GM18909 (cell line): ENCODE measurements at regions not wholly inside any gene's neighbourhood (a gene's known extent, or its start where the extent isn't known, plus 50 kb on each side); places are given as distances from the start of the nearest gene placed in this dataset.
"Not testable (repeated sequence)": the region's sequence is repeated elsewhere in the genome, so short reads cannot be mapped to it uniquely, and the experiment has no call there.

Experiments used
- ATAC-seq: cut with Tn5 transposase; IDR thresholded peaks from one replicate; pipeline ENCODE4 v1.9.1; 2021; ENCODE audit warnings: mild to moderate bottlenecking; ENCODE audit not compliant: unreplicated experiment, poor library complexity

- ATAC-seq = no peak
Observed at GRCh38 chr9:86997156-86997555, 49.9 kb upstream of the GAS1 start.

DNA sequence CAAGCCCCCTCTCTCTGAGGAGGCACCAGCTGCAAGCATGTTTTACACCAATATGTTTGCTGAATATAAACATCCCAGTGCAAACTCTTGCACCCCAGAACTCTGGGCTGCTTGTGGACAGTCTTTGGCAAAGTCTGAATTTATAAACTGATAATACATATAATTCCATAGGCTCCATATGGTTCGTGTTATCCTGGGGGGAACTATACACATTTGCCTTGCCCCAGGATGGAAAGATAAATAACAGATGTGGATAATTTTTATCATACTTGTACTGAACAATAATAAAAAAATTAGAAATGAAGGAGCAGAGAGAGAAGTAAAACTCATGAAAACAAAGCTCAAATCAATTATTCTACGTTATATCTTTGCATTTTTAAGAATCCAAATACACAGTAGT lies 50.6 kb upstream of the GAS1 start:
- no peak for ATAC-seq

DNA sequence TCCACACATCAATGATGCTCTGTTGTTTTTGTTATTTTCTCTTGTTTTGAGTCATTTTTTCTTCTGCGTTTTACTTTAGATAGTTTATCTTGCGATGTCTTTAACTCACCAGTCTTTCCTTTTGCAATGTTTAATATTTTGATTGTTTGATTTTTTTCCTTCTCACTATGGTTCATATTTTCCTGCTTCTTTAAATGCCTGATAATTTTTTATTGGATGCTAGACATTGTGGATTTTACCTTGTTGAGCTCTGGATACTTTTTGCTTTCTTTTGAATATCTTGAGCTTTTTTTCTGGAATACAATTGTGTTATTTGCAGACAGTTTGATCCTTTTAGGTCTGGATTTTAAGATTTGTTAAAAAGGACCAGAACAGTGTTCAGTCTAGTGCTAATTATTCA lies 55.2 kb upstream of the GAS1 start:
- no peak for ATAC-seq

DNA sequence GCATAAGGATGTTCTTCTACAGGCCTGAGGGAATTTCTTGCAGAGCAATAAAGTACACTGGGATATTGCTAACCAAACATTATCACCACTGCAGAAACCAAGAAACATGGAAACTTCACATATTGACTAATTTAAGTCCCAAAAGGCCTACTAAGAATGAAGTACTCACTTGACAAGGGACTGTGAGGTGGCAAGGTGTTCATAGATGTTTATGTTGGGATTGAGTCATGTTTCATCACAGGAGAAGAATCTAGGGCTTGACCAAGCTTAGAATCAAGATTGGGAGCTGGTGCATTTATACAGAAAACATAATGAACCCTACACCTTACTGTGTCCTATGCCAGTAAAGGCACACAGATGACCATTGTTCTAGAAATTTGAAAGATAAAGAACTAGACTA lies 56.7 kb upstream of the GAS1 start:
- ATAC-seq = no peak

DNA sequence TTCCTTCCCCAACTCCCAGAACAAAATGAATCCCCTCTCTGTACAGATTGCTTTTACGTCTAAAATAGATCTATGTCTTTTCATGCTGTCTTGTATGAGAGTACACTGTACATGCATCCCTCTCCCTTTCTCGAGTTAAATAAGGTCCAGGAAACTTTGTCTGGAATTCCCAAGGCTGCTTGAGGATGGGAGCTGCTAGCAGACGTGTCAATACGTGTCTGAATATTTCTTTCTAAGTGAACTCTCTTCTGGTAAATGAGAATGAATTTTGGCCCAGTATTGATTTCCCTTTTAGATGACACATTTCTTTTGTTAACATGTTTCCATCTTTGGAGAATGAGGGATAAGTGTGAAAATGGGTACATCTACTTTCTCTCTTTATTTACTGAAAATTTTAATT lies 59.6 kb upstream of the GAS1 start:
- no peak for ATAC-seq

GRCh38 chr9:87007711-87008366 lies 60.5 kb upstream of the GAS1 start:
- ATAC-seq = no peak

- ATAC-seq = no peak
Observed at GRCh38 chr9:87008667-87009066, 61.4 kb upstream of the GAS1 start.

DNA sequence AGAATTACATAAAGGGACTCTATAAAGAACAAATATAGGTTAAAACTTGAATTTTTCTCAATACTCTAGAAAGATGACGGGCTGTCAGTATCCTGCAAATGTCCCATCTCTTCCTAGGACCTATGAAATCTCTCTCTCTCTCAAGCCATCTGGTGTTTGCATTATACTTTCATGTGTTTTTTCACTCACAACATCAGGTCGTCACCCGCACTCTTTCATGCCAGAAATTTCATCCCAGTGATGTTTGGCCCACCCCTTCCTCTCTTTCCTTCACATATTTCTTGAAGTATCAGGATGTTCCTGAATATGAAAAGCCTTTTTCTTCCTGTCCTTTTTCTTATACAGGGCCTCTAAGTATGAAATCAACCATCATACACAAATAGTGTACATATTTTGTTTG lies 63.3 kb upstream of the GAS1 start:
- ATAC-seq = no peak

DNA sequence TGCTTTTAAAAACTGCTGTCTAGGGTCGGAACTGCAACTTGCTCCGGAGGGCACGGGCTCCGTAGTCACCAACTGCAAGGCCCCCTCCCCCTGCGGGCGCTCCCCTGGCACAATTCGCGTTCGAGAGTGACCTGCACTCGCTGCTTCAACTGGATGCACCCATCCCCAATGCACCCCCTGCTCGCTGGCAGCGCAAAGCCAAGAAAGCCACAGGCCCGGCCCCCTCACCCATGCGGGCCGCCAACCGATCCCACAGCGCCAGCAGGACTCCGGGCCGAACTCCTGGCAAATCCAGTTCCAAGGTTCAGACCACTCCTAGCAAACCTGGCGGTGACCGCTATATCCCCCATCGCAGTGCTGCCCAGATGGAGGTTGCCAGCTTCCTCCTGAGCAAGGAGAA lies 64.2 kb upstream of the GAS1 start:
- ATAC-seq = no peak

- ATAC-seq = no peak
Observed at GRCh38 chr9:87013490-87013889, 66.2 kb upstream of the GAS1 start.

DNA sequence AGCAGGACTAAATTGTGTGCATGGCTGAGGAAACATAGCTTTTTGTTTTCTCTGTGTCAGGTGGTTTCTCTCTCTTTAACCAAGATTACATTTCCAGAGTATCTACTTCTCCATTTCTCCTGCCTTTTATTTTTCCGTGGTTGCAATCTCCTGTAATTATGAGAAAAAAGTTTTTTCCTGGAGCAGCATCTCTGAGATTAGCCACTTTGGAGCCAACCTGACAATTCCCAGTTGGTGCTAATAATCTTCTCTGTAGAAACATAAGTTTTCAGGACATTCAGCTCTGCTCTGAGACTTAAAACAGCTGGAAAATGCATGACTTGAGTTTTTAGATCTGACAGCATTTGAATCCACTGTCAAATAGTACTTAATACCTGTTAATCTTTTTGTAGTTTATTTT lies 67.1 kb upstream of the GAS1 start:
- no peak for ATAC-seq

DNA sequence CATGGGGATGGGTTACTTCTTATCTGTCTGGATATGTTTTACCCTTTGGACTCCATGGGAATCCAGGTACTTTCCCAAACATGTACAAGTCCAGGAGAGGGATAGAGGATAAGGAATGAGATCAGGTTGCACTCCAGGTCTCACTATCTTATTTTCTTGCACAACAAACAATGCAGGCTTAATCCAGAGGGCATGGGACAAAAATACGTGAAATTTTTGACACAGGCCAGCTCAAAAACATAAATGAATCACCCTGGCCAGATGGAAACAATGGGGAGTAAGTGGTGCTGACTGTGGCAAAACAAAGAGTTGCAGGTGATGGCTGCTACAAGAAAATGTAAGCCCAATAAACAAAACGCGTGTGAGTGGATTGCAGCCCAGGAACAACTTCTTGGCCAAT lies 69.4 kb upstream of the GAS1 start:
- no peak for ATAC-seq

DNA sequence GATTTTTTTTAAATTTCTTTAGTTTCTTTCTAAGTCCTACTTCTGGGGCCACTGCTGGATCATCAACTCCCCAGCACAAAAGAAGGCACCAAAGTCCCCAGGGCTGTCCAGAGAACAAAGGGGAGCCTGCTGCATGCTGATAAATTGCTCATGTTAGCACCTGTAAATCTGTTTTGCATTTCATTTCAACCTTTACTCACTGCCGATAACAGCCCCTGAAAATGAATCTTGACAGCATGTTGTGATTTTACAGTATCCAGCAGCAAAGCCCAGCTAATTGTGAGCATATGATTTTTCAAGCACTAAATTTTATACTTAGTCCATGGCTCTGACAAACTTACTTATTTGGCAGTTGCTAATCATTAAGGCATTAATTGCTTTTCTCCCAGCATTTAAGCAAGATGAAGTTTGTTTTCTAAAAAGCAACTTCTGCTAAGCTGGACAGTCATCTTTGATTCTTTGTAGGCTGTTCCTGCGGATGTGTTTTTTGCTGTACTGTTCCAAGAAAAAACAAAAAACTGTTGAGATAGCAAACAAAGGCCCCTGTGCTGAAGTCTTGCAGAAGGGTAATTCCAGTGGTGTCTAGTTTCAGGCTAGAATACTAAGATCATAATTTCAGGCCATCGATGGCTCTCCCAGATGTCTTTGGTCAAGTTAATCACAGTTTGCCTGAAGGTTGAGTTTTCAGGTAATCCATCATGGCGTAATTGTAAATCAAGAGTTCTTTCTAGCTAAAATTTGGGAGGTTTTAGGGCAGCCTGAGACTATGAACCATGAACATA lies 73.1 kb upstream of the GAS1 start:
- no peak for ATAC-seq

GRCh38 chr9:87022178-87022577 lies 74.9 kb upstream of the GAS1 start:
- no peak for ATAC-seq

GRCh38 chr9:87026204-87026603 lies 78.9 kb upstream of the GAS1 start:
- no peak for ATAC-seq

- not testable (repeated sequence) for ATAC-seq
Observed at GRCh38 chr9:87028836-87029235, 81.5 kb upstream of the GAS1 start.

DNA sequence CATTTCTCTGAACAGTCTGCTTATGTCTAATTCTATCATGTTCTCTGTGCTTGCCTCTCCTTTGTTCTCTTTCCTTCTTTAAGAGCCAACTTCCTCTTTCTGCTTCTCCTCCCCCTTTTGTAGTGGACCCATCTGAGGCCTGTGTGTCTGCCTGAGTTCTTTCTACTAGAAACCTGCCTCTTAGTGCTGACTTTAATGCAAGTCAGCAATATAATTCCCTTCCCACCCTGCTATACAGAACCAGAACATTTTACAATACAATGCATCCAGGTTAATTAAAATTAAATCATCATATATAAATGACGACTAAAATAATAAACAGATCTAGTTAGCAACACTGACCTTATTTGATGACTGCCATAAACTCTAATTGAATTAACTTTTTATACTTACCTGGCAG lies 82.6 kb upstream of the GAS1 start:
- ATAC-seq = no peak

GRCh38 chr9:87034841-87035240 lies 87.5 kb upstream of the GAS1 start:
- ATAC-seq = no peak

DNA sequence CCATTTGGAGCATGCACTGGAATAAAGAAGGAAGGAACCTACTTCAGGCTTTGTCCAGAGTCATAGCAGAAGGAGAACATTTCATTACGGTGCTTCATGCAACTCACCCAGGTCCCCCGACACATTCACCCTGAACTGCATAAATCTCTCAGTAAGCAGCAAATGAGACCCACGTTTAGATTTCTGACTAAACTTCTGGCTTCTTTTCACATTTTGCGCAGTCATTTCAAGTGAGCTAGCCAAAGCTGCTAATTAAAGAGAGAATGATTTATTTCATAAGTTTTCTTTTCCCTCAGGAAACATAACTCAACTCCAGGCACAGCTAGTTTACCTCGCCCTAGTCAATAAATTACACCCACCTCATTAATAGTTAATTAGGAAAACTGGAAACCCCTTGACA lies 88.6 kb upstream of the GAS1 start:
- ATAC-seq = no peak

DNA sequence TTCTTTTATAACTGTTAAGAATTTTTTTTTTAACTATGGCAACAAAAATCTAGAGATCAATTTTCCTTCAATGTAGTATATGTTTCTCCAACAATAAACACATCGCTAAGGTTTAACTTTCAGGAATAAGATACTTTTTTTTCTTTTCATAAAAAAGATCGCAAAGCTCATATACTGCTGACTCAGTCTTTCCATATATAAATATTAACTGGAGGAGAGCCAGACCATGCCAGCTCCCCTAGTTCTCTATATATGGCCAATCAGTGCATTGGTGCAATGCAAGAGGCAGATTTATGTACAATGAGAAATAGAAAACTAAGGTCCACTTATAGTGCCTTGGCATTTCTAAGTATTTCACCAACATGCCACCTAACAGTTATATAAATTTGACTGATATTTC lies 89.2 kb upstream of the GAS1 start:
- ATAC-seq = no peak

DNA sequence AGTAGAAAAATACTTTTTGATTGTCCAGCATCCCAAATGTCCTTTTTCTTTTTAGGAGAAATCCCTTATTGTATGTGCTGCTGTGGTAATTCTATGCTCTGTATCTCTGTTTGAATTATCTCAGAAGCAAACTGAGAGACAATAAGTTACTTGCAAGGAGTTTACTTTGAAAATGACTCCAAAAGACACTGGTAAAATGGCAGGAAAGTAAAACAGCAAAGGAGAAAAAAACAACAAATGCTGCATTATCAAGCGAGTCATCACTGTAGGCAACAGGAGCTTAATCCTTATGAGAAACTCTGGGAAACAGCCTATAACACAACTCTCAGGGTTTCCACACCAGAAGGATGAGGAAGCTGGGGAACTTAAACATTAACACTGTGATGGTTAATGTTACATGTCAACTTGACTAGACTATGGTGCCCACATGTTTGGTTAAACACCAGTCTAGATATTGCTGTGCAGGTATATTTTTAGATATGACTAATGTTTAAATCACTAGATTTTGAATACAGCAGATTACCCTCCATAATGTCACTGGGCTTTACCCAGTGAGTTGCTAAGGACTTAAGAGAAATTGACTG lies 92.6 kb upstream of the GAS1 start:
- ATAC-seq = no peak
